BE2C (cell line): ENCODE measurements at regions not wholly inside any gene's neighbourhood (a gene's known extent, or its start where the extent isn't known, plus 50 kb on each side); places are given as distances from the start of the nearest gene placed in this dataset.

Source experiments
- DNase-seq: peaks from one replicate; pipeline ENCODE4 v3.0.0-alpha.2; 2020
- H3K27me3 ChIP-seq: fragments of 250-450 bp; sonication (Bioruptor Pico); 2 replicates; pipeline ENCODE4 v1.5.1; 2020; ENCODE audit warnings: mild to moderate bottlenecking
- H3K36me3 ChIP-seq: fragments of 250-450 bp; sonication (Bioruptor Pico); 2 replicates; pipeline ENCODE4 v1.5.1; 2020; ENCODE audit warnings: mild to moderate bottlenecking
- H3K4me1 ChIP-seq: fragments of 250-450 bp; sonication (Bioruptor Pico); 2 replicates; pipeline ENCODE4 v1.5.1; 2020
- H3K4me3 ChIP-seq: 2 replicates; pipeline ENCODE4 v1.5.1; 2011; ENCODE audit warnings: low read depth, low read length
- H3K9me3 ChIP-seq: fragments of 250-450 bp; sonication (Bioruptor Pico); 2 replicates; pipeline ENCODE4 v1.5.1; 2020
- CTCF ChIP-seq: IDR thresholded peaks from 2 replicates; pipeline ENCODE4 v1.5.1; 2012; ENCODE audit warnings: mild to moderate bottlenecking, low read depth, low read length

GRCh38 chr22:48709976-48710375, 1117.7 kb downstream of the BRD1 start:
- H3K27me3 ChIP-seq: no peaks in the 10 kb centered on the region
- no peaks in the 10 kb centered on the region; the same call in 1 of the 2 replicates for H3K9me3 ChIP-seq
- no peak overlapping the region for H3K4me3 ChIP-seq
- no peak for TF ChIP-seq CTCF
- no peaks in the 10 kb centered on the region for H3K4me1 ChIP-seq
- H3K36me3 ChIP-seq: no peaks in the 10 kb centered on the region
- no peak for DNase-seq

- H3K27me3 ChIP-seq: no peaks in the 10 kb centered on the region
- no peak overlapping the region for H3K4me3 ChIP-seq
- DNase-seq: no peak
- H3K36me3 ChIP-seq: no peaks in the 10 kb centered on the region
- no peak for TF ChIP-seq CTCF
- H3K4me1 ChIP-seq: no peaks in the 10 kb centered on the region
- H3K9me3 ChIP-seq: no peaks in the 10 kb centered on the region; the same call in 1 of the 2 replicates
These were observed 1118.2 kb downstream of the BRD1 start for GRCh38 chr22:48709453-48709852.

GRCh38 chr22:48708558-48709245, 1119.0 kb downstream of the BRD1 start:
- no peaks in the 10 kb centered on the region for H3K36me3 ChIP-seq
- TF ChIP-seq CTCF: no peak
- no peak overlapping the region for H3K4me3 ChIP-seq
- H3K27me3 ChIP-seq: no peaks in the 10 kb centered on the region
- DNase-seq: no peak
- no peaks in the 10 kb centered on the region; the same call in 1 of the 2 replicates for H3K9me3 ChIP-seq
- H3K4me1 ChIP-seq: no peaks in the 10 kb centered on the region

- no peak for DNase-seq
- Histone ChIP-seq H3K4me3 (no peak overlapping the region), H3K9me3 (no peaks in the 10 kb centered on the region; the same call in 1 of the 2 replicates), H3K36me3 (no peaks in the 10 kb centered on the region), H3K4me1 (no peaks in the 10 kb centered on the region), H3K27me3 (no peaks in the 10 kb centered on the region)
- TF ChIP-seq CTCF: no peak
These were observed 1119.7 kb downstream of the BRD1 start for GRCh38 chr22:48707763-48708557.

GRCh38 chr22:48706934-48707762, 1120.5 kb downstream of the BRD1 start:
- no peaks in the 10 kb centered on the region; the same call in 1 of the 2 replicates for H3K9me3 ChIP-seq
- H3K36me3 ChIP-seq: no peaks in the 10 kb centered on the region
- no peaks in the 10 kb centered on the region for H3K27me3 ChIP-seq
- no peak for TF ChIP-seq CTCF
- no peak for DNase-seq
- H3K4me1 ChIP-seq: no peaks in the 10 kb centered on the region
- H3K4me3 ChIP-seq: no peak overlapping the region
